Keratinocyte (primary cell): ENCODE measurements at regions not wholly inside any gene's neighbourhood (a gene's known extent, or its start where the extent isn't known, plus 50 kb on each side); places are given as distances from the start of the nearest gene placed in this dataset.

Experiments
- DNase-seq: peaks from one replicate; pipeline ENCODE4 v3.0.0-alpha.2; 2011; ENCODE audit warnings: low read depth, missing footprints, low spot score
- FAIRE-seq: peaks from 2 replicates; lab custom pipeline; 2011; peaks lifted over from hg19 to GRCh38; lab: Jason Lieb, UNC
- H2AFZ ChIP-seq: 2 replicates; pipeline ENCODE4 v1.6.0; 2012; ENCODE audit warnings: low read length, control low read depth, inconsistent platforms; ENCODE audit not compliant: control insufficient read depth
- H3K27ac ChIP-seq: 2 replicates; pipeline ENCODE4 v1.5.1; 2011; ENCODE audit warnings: low read length; ENCODE audit not compliant: control insufficient read depth, insufficient read depth
- H3K27me3 ChIP-seq: 3 replicates; pipeline ENCODE4 v1.6.0; 2011; ENCODE audit warnings: low read length; ENCODE audit not compliant: control insufficient read depth, insufficient read depth; ENCODE audit errors: extremely low read depth
- H3K36me3 ChIP-seq, 2 experiments: 2 replicates in 1 of 2; 3 replicates in 1 of 2; pipeline ENCODE4 v1.5.1; 2011; ENCODE audit warnings: low read length in 2 of 2, mild to moderate bottlenecking in 1 of 2; ENCODE audit not compliant: control insufficient read depth in 2 of 2, insufficient read depth in 2 of 2; ENCODE audit errors: extremely low read depth in 1 of 2
- H3K4me1 ChIP-seq: 3 replicates; pipeline ENCODE4 v1.5.1; 2011; ENCODE audit warnings: low read length; ENCODE audit not compliant: control insufficient read depth, insufficient read depth; ENCODE audit errors: extremely low read depth
- H3K4me2 ChIP-seq: 3 replicates; pipeline ENCODE4 v1.6.0; 2011; ENCODE audit warnings: low read depth, low read length; ENCODE audit not compliant: control insufficient read depth, insufficient read depth; ENCODE audit errors: extremely low read depth
- H3K4me3 ChIP-seq, 3 experiments: fragments of 200-600 bp in 1 of 3; sonication (generic) in 1 of 3; 2 replicates in 2 of 3; 3 replicates in 1 of 3; pipeline ENCODE4 v1.5.1; 2011 to 2016; ENCODE audit warnings: low read length in 3 of 3, mild to moderate bottlenecking in 3 of 3, control low read depth in 2 of 3, inconsistent platforms in 1 of 3, low read depth in 1 of 3, mixed read lengths in 1 of 3, mixed run types in 1 of 3, moderate library complexity in 1 of 3; ENCODE audit not compliant: control insufficient read depth in 2 of 3, insufficient read depth in 2 of 3; ENCODE audit errors: extremely low read depth in 1 of 3
- H3K79me2 ChIP-seq: 2 replicates; pipeline ENCODE4 v1.6.0; 2012; ENCODE audit warnings: low read length; ENCODE audit not compliant: control insufficient read depth, insufficient read depth
- H3K9ac ChIP-seq: 3 replicates; pipeline ENCODE4 v1.6.0; 2011; ENCODE audit warnings: low read length; ENCODE audit not compliant: control insufficient read depth, insufficient read depth; ENCODE audit errors: extremely low read depth
- H3K9me1 ChIP-seq: 3 replicates; pipeline ENCODE4 v1.6.0; 2011; ENCODE audit warnings: low read length; ENCODE audit not compliant: control insufficient read depth, insufficient read depth; ENCODE audit errors: extremely low read depth
- H3K9me3 ChIP-seq: 2 replicates; pipeline ENCODE4 v1.5.1; 2012; ENCODE audit warnings: low read depth, low read length; ENCODE audit not compliant: control insufficient read depth
- H4K20me1 ChIP-seq: 3 replicates; pipeline ENCODE4 v1.6.0; 2011; ENCODE audit warnings: low read length; ENCODE audit not compliant: control insufficient read depth, insufficient read depth; ENCODE audit errors: extremely low read depth
- EZH2 ChIP-seq: IDR thresholded peaks from one replicate; pipeline ENCODE4 v1.6.1; 2012; ENCODE audit warnings: inconsistent platforms, mild to moderate bottlenecking, low read length, moderate library complexity
- dilution Hi-C: fragments of 300-500 bp; cut with MboI; formaldehyde crosslinking; loops from one replicate; pipeline ENCODE4 v1.7.0; 2020; ENCODE audit warnings: low sequenced_read_pairs; ENCODE audit not compliant: extremely low pct_ligation_motif_present
- TF ChIP-seq, protein P1 (sequence below), 3 experiments: IDR thresholded peaks in 1 of 3; conservative IDR thresholded peaks in 1 of 3; optimal IDR thresholded peaks in 1 of 3; 2 replicates in 2 of 3; 3 replicates in 1 of 3; pipeline versions ENCODE3 to v1.5.1; 2011; ENCODE audit warnings: low read length in 3 of 3, mild to moderate bottlenecking in 3 of 3, moderate library complexity in 2 of 3, control low read depth in 1 of 3, inconsistent platforms in 1 of 3; ENCODE audit not compliant: insufficient read depth in 2 of 3; ENCODE audit errors: extremely low read depth in 1 of 3

GRCh38 chr10:108688314-108688713, 1235.0 kb downstream of the XPNPEP1 start:
- no peaks in the 10 kb centered on the region for H3K79me2 ChIP-seq
- no peaks in the 10 kb centered on the region for H3K27me3 ChIP-seq
- H3K36me3 ChIP-seq, result no peaks in the 10 kb centered on the region
- H4K20me1 ChIP-seq, result no peaks in the 10 kb centered on the region
- dilution Hi-C loops, result no loop called here
- no peak for DNase-seq
- no peak overlapping the region for H2AFZ ChIP-seq
- H3K9me3 ChIP-seq, result no peaks in the 10 kb centered on the region
- no peak for FAIRE-seq
- H3K4me3 ChIP-seq, result no peak overlapping the region
- no peak overlapping the region for H3K27ac ChIP-seq
- no peaks in the 10 kb centered on the region for H3K9me1 ChIP-seq
- no peak overlapping the region for H3K9ac ChIP-seq
- no peak for TF ChIP-seq EZH2
- TF ChIP-seq, protein P1, sequence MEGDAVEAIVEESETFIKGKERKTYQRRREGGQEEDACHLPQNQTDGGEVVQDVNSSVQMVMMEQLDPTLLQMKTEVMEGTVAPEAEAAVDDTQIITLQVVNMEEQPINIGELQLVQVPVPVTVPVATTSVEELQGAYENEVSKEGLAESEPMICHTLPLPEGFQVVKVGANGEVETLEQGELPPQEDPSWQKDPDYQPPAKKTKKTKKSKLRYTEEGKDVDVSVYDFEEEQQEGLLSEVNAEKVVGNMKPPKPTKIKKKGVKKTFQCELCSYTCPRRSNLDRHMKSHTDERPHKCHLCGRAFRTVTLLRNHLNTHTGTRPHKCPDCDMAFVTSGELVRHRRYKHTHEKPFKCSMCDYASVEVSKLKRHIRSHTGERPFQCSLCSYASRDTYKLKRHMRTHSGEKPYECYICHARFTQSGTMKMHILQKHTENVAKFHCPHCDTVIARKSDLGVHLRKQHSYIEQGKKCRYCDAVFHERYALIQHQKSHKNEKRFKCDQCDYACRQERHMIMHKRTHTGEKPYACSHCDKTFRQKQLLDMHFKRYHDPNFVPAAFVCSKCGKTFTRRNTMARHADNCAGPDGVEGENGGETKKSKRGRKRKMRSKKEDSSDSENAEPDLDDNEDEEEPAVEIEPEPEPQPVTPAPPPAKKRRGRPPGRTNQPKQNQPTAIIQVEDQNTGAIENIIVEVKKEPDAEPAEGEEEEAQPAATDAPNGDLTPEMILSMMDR (optimal IDR thresholded peaks at IDR 0.05 in 1 of 3, IDR thresholded peaks at IDR 0.05 in 1 of 3, conservative IDR thresholded peaks at IDR 0.05 in 1 of 3; ENCODE audit: extremely low read depth in 1 of 3, insufficient read depth in 2 of 3, low read length in 3 of 3), result no peak
- no peaks in the 10 kb centered on the region for H3K4me1 ChIP-seq
- no peak overlapping the region for H3K4me2 ChIP-seq

GRCh38 chr10:108685863-108686531, 1237.3 kb downstream of the XPNPEP1 start:
- no peaks in the 10 kb centered on the region for H3K9me1 ChIP-seq
- DNase-seq (no peak), FAIRE-seq (no peak)
- H3K9me3 ChIP-seq, result no peaks in the 10 kb centered on the region
- H3K9ac ChIP-seq, result no peak overlapping the region
- no peak for TF ChIP-seq EZH2
- TF ChIP-seq, protein P1 (optimal IDR thresholded peaks at IDR 0.05 in 1 of 3, IDR thresholded peaks at IDR 0.05 in 1 of 3, conservative IDR thresholded peaks at IDR 0.05 in 1 of 3; ENCODE audit: extremely low read depth in 1 of 3, insufficient read depth in 2 of 3, low read length in 3 of 3), result no peak
- no peak overlapping the region for H3K4me2 ChIP-seq
- H3K79me2 ChIP-seq, result no peaks in the 10 kb centered on the region
- no peaks in the 10 kb centered on the region for H4K20me1 ChIP-seq
- no peak overlapping the region for H3K27ac ChIP-seq
- no peaks in the 10 kb centered on the region for H3K4me1 ChIP-seq
- H3K4me3 ChIP-seq, result no peak overlapping the region
- dilution Hi-C loops, result no loop called here
- H3K36me3 ChIP-seq, result no peaks in the 10 kb centered on the region
- no peak overlapping the region for H2AFZ ChIP-seq
- no peaks in the 10 kb centered on the region for H3K27me3 ChIP-seq
